ENCODE measurements at regions not wholly inside any gene's neighbourhood (a gene's known extent, or its start where the extent isn't known, plus 50 kb on each side); places are given as distances from the start of the nearest gene placed in this dataset.

DNA sequence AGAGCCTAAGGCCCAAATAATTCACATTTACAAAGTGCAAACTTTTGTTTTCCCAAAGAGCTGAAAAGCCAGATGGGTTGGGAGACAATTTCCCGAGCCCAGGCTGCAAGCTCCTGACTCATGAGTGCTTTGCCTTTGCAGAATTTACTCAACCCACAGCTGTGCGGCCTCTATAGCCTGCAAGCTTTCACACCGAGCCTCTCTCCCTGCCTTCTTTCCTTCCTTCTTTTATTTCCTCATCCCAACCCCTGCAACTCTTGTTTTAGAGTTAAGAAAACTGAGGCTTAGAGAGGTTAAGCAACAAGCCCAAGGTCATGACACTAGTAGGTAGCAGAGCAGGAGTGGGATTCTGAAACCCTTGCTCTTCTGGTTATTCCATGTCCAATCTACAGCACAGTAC lies 203.0 kb upstream of the GPR26 start:
- no peak for DNase-seq (ENCODE audit: low spot score in 2 of 2)
- no peak overlapping the region for H3K4me3 ChIP-seq (ENCODE audit: low read depth, poor library complexity, severe bottlenecking)
- WGBS, 2 donors, result 66 to 69% methylated on average over 3 of the region's 3 CpGs
- intact Hi-C loops (cut with DNase I; ENCODE audit: low total_unique reads), result no loop called here
- no peak for TF ChIP-seq POLR2A (IDR thresholded peaks at IDR 0.05)
- TF ChIP-seq, protein P1, sequence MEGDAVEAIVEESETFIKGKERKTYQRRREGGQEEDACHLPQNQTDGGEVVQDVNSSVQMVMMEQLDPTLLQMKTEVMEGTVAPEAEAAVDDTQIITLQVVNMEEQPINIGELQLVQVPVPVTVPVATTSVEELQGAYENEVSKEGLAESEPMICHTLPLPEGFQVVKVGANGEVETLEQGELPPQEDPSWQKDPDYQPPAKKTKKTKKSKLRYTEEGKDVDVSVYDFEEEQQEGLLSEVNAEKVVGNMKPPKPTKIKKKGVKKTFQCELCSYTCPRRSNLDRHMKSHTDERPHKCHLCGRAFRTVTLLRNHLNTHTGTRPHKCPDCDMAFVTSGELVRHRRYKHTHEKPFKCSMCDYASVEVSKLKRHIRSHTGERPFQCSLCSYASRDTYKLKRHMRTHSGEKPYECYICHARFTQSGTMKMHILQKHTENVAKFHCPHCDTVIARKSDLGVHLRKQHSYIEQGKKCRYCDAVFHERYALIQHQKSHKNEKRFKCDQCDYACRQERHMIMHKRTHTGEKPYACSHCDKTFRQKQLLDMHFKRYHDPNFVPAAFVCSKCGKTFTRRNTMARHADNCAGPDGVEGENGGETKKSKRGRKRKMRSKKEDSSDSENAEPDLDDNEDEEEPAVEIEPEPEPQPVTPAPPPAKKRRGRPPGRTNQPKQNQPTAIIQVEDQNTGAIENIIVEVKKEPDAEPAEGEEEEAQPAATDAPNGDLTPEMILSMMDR (IDR thresholded peaks at IDR 0.05), result no peak

DNA sequence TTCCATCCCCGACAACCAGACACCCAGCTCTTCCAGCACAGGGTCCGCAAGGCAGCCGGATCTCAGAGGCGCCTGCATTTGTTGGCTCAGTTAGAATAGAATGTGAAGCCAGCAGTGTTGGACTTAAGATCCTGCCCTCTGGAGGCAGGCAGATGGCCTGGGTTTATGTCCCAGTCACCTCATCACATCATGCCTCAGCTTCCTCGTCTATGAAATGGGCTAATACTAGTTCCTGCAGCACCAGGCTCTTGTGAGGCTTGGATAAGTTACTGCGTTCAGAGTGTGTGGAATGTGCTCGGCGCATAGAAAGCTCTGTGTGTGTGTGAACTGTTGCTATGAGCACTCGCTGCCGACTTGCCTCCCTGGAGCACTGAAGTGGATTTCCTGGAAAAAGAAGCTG lies 202.5 kb upstream of the GPR26 start:
- 89 to 93% methylated on average over 10 of the region's 10 CpGs for WGBS, 2 donors
- DNase-seq (ENCODE audit: low spot score in 2 of 2), result no peak
- intact Hi-C loops (cut with DNase I; ENCODE audit: low total_unique reads), result no loop called here
- TF ChIP-seq, protein P1 (IDR thresholded peaks at IDR 0.05), result no peak
- TF ChIP-seq POLR2A (IDR thresholded peaks at IDR 0.05), result no peak
- H3K4me3 ChIP-seq (ENCODE audit: low read depth, poor library complexity, severe bottlenecking), result no peak overlapping the region

DNA sequence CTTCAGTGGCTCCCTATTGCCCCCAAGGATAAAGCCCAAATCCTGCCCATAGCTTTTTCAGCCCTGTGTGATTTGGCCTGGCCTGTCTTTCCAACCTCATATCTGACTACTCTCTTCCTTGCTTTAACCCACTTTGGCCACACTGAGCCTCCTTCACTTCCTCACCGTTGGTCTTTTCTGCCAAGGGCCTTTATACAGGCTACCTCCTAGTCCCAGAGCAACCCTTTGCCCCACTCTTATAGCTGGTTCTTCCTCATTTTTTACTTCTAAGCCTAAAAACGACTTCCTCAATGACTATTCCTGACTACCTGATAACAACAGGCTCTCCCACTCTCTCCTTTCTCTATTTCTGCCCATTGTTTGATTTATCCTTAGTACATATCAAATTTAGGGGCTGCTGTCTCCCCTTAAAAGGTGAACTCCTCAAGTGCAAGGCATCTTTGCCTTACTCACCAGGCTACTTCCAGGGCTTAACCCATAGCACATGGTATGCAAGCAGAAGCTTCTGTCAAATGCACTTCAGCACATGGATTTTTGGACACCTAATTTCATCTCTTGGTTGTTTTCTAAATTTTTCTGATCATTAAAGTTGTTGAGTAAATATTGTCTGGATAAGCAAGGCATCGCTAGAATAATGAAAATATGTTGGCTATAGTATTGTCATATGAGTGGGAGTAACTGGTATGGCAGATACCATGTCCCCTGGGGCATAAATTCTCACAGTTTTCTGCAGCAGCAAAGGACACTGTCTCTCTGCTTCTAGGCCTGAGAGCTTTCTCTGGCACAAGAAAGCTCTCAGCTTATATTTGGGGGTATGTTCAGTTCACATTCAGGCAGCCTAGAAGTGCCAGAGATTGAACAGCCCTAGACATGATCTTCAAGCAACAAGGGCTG lies 201.5 kb upstream of the GPR26 start:
- WGBS, 2 donors, result 52 to 59% methylated on average over 3 of the region's 3 CpGs
- no peak for TF ChIP-seq POLR2A (IDR thresholded peaks at IDR 0.05)
- TF ChIP-seq, protein P1 (IDR thresholded peaks at IDR 0.05), result no peak
- H3K4me3 ChIP-seq (ENCODE audit: low read depth, poor library complexity, severe bottlenecking), result no peak overlapping the region
- intact Hi-C loops (cut with DNase I; ENCODE audit: low total_unique reads), result no loop called here
- no peak for DNase-seq (ENCODE audit: low spot score in 2 of 2)

DNA sequence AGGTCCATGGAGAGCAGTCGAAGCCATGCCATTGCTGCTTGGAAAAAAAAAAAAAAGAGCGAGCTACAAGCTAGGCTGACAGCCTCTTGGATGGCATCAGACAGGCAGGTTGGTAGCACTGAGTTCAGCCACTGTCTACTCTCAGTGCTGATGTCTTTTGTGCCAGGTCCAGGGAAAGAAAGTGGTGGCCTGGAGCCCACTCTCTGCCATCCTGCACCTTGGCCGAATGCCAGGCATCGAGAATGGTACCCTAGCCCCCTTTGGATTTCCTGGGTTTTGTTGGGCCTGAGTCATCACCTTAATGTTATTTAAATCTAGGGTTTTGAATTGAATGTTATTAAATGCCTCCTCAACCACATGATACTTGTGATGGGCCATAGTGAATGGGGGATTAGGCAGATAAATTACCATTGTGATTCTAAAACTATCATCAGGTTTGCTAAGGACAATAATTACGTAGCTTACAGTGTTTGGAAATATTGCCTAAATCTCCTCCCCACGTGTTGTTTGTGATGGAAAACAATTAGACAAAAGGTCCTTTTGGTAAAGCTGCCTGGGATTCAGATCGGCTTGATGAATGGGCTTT lies 195.7 kb upstream of the GPR26 start:
- H3K4me3 ChIP-seq (ENCODE audit: low read depth, poor library complexity, severe bottlenecking), result no peak overlapping the region
- intact Hi-C loops (cut with DNase I; ENCODE audit: low total_unique reads), result no loop called here
- DNase-seq (ENCODE audit: low spot score in 2 of 2), result no peak
- TF ChIP-seq, protein P1 (IDR thresholded peaks at IDR 0.05), result no peak
- no peak for TF ChIP-seq POLR2A (IDR thresholded peaks at IDR 0.05)
- 66 to 67% methylated on average over 7 of the region's 7 CpGs for WGBS, 2 donors

DNA sequence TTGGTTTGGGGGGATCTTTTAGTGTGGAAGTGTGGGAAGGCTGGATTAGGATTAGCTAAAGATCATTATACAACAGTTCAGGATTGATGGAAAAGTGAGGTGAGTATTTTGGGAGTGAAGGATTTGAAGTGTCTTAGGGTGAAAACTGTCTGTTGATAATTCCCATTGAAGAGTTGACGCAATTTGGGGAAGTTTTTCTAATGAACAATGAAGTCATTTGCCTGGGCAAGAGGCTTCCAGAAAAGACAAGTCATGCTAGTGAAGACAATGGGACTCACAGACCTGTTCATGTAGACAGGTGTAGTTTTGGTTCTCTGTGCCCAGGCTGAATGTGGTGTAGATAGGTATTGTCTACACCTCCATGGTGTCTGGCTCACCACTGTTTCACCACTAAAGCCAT lies 194.3 kb upstream of the GPR26 start:
- intact Hi-C loops (cut with DNase I; ENCODE audit: low total_unique reads), result no loop called here
- WGBS, 2 donors, result 91 to 96% methylated on average over 1 of the region's 1 CpG
- H3K4me3 ChIP-seq (ENCODE audit: low read depth, poor library complexity, severe bottlenecking), result no peak overlapping the region
- no peak for DNase-seq (ENCODE audit: low spot score in 2 of 2)
- TF ChIP-seq POLR2A (IDR thresholded peaks at IDR 0.05), result no peak
- TF ChIP-seq, protein P1 (IDR thresholded peaks at IDR 0.05), result no peak

Measured in lower leg skin (tissue), 4 donors.